Astrocyte (in vitro differentiated cells and primary cell): ENCODE measurements at regions not wholly inside any gene's neighbourhood (a gene's known extent, or its start where the extent isn't known, plus 50 kb on each side); places are given as distances from the start of the nearest gene placed in this dataset.

Experiments
- DNase-seq: peaks from one replicate; pipeline ENCODE4 v3.0.0-alpha.2; 2010; ENCODE audit warnings: low read depth
- FAIRE-seq: peaks from 2 replicates; lab custom pipeline; 2011; peaks lifted over from hg19 to GRCh38; lab: Jason Lieb, UNC
- H2AFZ ChIP-seq: 2 replicates; pipeline ENCODE4 v1.6.0; 2012; ENCODE audit warnings: low read depth, low read length, inconsistent platforms
- H3K27ac ChIP-seq: 2 replicates; pipeline ENCODE4 v1.5.1; 2011; ENCODE audit warnings: low read depth, low read length, inconsistent platforms
- H3K27me3 ChIP-seq: 2 replicates; pipeline ENCODE4 v1.6.0; 2011; ENCODE audit warnings: low read length, inconsistent platforms; ENCODE audit not compliant: insufficient read depth
- H3K36me3 ChIP-seq: 2 replicates; pipeline ENCODE4 v1.5.1; 2011; ENCODE audit warnings: low read length, inconsistent platforms; ENCODE audit not compliant: insufficient read depth
- H3K4me1 ChIP-seq: 2 replicates; pipeline ENCODE4 v1.5.1; 2011; ENCODE audit warnings: low read length, inconsistent platforms; ENCODE audit not compliant: insufficient read depth
- H3K4me2 ChIP-seq: 2 replicates; pipeline ENCODE4 v1.6.0; 2012; ENCODE audit warnings: low read length, inconsistent platforms
- H3K4me3 ChIP-seq: 2 replicates; pipeline ENCODE4 v1.5.1; 2011; ENCODE audit warnings: low read depth, mild to moderate bottlenecking, low read length, inconsistent platforms; ENCODE audit not compliant: insufficient read depth
- H3K79me2 ChIP-seq: 2 replicates; pipeline ENCODE4 v1.6.0; 2012; ENCODE audit warnings: mild to moderate bottlenecking, low read length, inconsistent platforms; ENCODE audit not compliant: insufficient read depth
- H3K9ac ChIP-seq: 2 replicates; pipeline ENCODE4 v1.6.0; 2012; ENCODE audit warnings: mild to moderate bottlenecking, low read length, inconsistent platforms
- H3K9me3 ChIP-seq: 2 replicates; pipeline ENCODE4 v1.5.1; 2012; ENCODE audit warnings: low read depth, mild to moderate bottlenecking, low read length, inconsistent platforms; ENCODE audit not compliant: insufficient read depth
- H4K20me1 ChIP-seq: 2 replicates; pipeline ENCODE4 v1.6.0; 2012; ENCODE audit warnings: low read length, inconsistent platforms; ENCODE audit not compliant: insufficient read depth
- H3K27ac Mint-ChIP-seq: one replicate; pipeline ENCODE4 v1.8.0; 2021; ENCODE audit warnings: mild to moderate bottlenecking, mixed read lengths; ENCODE audit not compliant: unreplicated experiment
- H3K27me3 Mint-ChIP-seq: one replicate; pipeline ENCODE4 v1.8.0; 2021; ENCODE audit warnings: low read depth, mixed read lengths; ENCODE audit not compliant: unreplicated experiment
- H3K36me3 Mint-ChIP-seq: one replicate; pipeline ENCODE4 v1.8.0; 2021; ENCODE audit warnings: low read depth, mixed read lengths; ENCODE audit not compliant: unreplicated experiment
- H3K4me1 Mint-ChIP-seq: one replicate; pipeline ENCODE4 v1.8.0; 2021; ENCODE audit warnings: low read depth, mixed read lengths; ENCODE audit not compliant: unreplicated experiment
- H3K4me3 Mint-ChIP-seq: one replicate; pipeline ENCODE4 v1.8.0; 2021; ENCODE audit warnings: mild to moderate bottlenecking, moderate library complexity, mixed read lengths; ENCODE audit not compliant: unreplicated experiment
- H3K9me3 Mint-ChIP-seq: one replicate; pipeline ENCODE4 v1.8.0; 2021; ENCODE audit warnings: mild to moderate bottlenecking, mixed read lengths; ENCODE audit not compliant: unreplicated experiment
- EZH2 ChIP-seq: IDR thresholded peaks from 2 replicates; pipeline ENCODE4 v1.6.1; 2012; ENCODE audit warnings: mild to moderate bottlenecking, low read length, inconsistent platforms; ENCODE audit not compliant: insufficient read depth
- TF ChIP-seq, protein P1 (sequence below): IDR thresholded peaks from 2 replicates; pipeline ENCODE4 v1.5.1; 2011; ENCODE audit warnings: low read depth, mild to moderate bottlenecking, inconsistent platforms, low read length, moderate library complexity; ENCODE audit not compliant: insufficient read depth

DNA sequence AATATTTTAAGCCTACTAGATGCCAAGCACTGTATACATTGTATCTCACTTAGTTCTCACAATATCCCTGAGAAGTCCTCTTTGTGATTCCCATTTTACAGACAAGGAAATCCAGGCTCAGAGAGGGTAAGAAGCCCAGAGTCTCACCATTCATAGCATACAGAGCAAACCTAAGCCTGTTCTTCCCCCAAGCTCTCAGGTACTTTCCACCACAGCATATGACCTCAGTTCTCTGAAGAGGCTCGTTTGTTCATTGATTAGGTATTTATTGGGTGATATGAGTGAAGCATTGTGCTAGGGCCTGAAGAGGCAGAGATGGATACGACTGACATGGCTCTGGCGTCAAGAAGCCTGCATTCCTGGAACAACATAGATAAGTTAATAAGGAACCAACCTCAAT lies 310.9 kb upstream of the UMPS start:
- FAIRE-seq, result no peak
- Histone ChIP-seq H3K9me3 (no peaks in the 10 kb centered on the region), H3K27ac (no peak overlapping the region), H4K20me1 (no peaks in the 10 kb centered on the region), H3K9ac (no peak overlapping the region), H3K4me1 (no peaks in the 10 kb centered on the region), H3K27me3 (no peaks in the 10 kb centered on the region), H3K79me2 (no peaks in the 10 kb centered on the region), H3K4me2 (no peak overlapping the region), H3K36me3 (no peaks in the 10 kb centered on the region), H3K4me3 (no peak overlapping the region), H2AFZ (no peak overlapping the region)
- H3K4me1 Mint-ChIP-seq, result no peaks in the 10 kb centered on the region
- DNase-seq, result no peak
- peaks cover 4% of the 10 kb centered on the region for H3K9me3 Mint-ChIP-seq
- H3K27ac Mint-ChIP-seq, result no peak overlapping the region
- H3K27me3 Mint-ChIP-seq, result no peaks in the 10 kb centered on the region
- H3K4me3 Mint-ChIP-seq, result no peak overlapping the region
- peaks cover 30% of the 10 kb centered on the region for H3K36me3 Mint-ChIP-seq
- TF ChIP-seq EZH2, result no peak
- TF ChIP-seq, protein P1, sequence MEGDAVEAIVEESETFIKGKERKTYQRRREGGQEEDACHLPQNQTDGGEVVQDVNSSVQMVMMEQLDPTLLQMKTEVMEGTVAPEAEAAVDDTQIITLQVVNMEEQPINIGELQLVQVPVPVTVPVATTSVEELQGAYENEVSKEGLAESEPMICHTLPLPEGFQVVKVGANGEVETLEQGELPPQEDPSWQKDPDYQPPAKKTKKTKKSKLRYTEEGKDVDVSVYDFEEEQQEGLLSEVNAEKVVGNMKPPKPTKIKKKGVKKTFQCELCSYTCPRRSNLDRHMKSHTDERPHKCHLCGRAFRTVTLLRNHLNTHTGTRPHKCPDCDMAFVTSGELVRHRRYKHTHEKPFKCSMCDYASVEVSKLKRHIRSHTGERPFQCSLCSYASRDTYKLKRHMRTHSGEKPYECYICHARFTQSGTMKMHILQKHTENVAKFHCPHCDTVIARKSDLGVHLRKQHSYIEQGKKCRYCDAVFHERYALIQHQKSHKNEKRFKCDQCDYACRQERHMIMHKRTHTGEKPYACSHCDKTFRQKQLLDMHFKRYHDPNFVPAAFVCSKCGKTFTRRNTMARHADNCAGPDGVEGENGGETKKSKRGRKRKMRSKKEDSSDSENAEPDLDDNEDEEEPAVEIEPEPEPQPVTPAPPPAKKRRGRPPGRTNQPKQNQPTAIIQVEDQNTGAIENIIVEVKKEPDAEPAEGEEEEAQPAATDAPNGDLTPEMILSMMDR, result no peak

DNA sequence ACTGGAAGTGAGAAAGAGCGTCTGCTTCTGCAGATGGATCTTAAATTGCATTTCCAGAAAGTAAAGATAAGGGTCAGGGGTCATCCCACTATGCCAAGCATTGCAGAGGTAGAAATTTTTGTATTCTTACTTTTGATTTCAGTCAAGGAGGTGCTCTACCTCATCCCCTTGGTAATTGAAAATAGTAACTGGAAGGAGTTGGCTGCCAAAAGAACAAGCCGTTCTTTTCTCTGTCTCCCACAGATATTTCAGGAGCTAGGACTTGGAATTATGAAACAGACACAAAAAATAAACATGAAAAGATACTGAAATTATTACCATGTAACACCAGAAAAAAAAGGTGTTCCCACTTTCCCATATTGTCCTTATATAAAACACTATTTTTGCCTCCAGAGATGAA lies 309.9 kb upstream of the UMPS start:
- H3K9me3 Mint-ChIP-seq, result peaks cover 3% of the 10 kb centered on the region
- no peak overlapping the region for H3K27ac Mint-ChIP-seq
- H3K36me3 Mint-ChIP-seq, result peaks cover 31% of the 10 kb centered on the region
- DNase-seq (no peak), FAIRE-seq (no peak)
- no peaks in the 10 kb centered on the region for H3K79me2 ChIP-seq
- no peak overlapping the region for H2AFZ ChIP-seq
- H3K4me3 Mint-ChIP-seq, result no peak overlapping the region
- H3K4me2 ChIP-seq, result no peak overlapping the region
- no peaks in the 10 kb centered on the region for H3K9me3 ChIP-seq
- H3K27ac ChIP-seq, result no peak overlapping the region
- no peak overlapping the region for H3K4me3 ChIP-seq
- H3K4me1 ChIP-seq, result no peaks in the 10 kb centered on the region
- no peaks in the 10 kb centered on the region for H3K4me1 Mint-ChIP-seq
- TF ChIP-seq, protein P1, result no peak
- TF ChIP-seq EZH2, result no peak
- H3K27me3 Mint-ChIP-seq, result no peaks in the 10 kb centered on the region
- H3K36me3 ChIP-seq, result no peaks in the 10 kb centered on the region
- no peaks in the 10 kb centered on the region for H4K20me1 ChIP-seq
- H3K27me3 ChIP-seq, result no peaks in the 10 kb centered on the region
- no peak overlapping the region for H3K9ac ChIP-seq

DNA sequence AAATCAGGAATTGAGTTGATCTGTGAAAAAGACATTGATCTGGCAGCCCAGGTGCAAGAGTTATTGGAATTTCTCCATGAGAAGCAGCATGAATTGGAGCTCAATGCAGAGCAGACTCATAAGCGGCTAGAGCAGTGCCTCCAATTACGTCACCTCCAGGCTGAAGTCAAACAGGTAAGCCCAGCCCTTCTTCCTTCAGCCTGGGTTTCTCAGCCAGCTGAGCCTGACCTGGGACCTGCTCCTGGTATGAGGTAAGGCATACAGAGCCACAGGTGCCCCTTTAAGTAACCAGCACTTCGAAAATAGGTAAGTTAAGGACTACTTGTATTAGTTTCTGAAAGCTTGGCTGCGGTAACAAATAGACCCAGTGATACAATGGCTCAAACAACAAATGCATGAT lies 307.4 kb upstream of the UMPS start:
- no peaks in the 10 kb centered on the region for H3K9me3 ChIP-seq
- H3K4me2 ChIP-seq, result no peak overlapping the region
- FAIRE-seq (no peak), DNase-seq (no peak)
- TF ChIP-seq, protein P1, result no peak
- no peak for TF ChIP-seq EZH2
- H3K27ac ChIP-seq, result no peak overlapping the region
- peaks cover 18% of the 10 kb centered on the region for H3K36me3 Mint-ChIP-seq
- H3K9me3 Mint-ChIP-seq, result no peaks in the 10 kb centered on the region
- H3K4me3 Mint-ChIP-seq, result no peak overlapping the region
- H3K4me1 ChIP-seq, result no peaks in the 10 kb centered on the region
- no peak overlapping the region for H3K4me3 ChIP-seq
- H3K79me2 ChIP-seq, result no peaks in the 10 kb centered on the region
- H3K27me3 ChIP-seq, result no peaks in the 10 kb centered on the region
- H3K4me1 Mint-ChIP-seq, result no peaks in the 10 kb centered on the region
- no peaks in the 10 kb centered on the region for H3K27me3 Mint-ChIP-seq
- H3K36me3 ChIP-seq, result no peaks in the 10 kb centered on the region
- no peak overlapping the region for H2AFZ ChIP-seq
- no peaks in the 10 kb centered on the region for H4K20me1 ChIP-seq
- H3K9ac ChIP-seq, result no peak overlapping the region
- no peak overlapping the region for H3K27ac Mint-ChIP-seq
